H1 (cell line): ENCODE measurements at regions not wholly inside any gene's neighbourhood (a gene's known extent, or its start where the extent isn't known, plus 50 kb on each side); places are given as distances from the start of the nearest gene placed in this dataset.

ENCODE experiments used
- CTCF ChIA-PET: fragments of 300-600 bp; sonication (Branson Sonifier 250); formaldehyde crosslinking; loops from one replicate; lab custom pipeline; 2021; ENCODE audit not compliant: partially characterized antibody; lab: Charles Lee
- POLR2A ChIA-PET: fragments of 300-600 bp; sonication (Branson Sonifier 250); formaldehyde crosslinking; loops from one replicate; lab custom pipeline; 2021; ENCODE audit warnings: inconsistent platforms; ENCODE audit not compliant: partially characterized antibody; lab: Charles Lee
- DNase-seq, 2 experiments: peaks; one replicate each; pipeline versions ENCODE4 v3.0.0 to v3.0.0-alpha.2; 2010 to 2022; ENCODE audit warnings: low spot score in 2 of 2, low read depth in 1 of 2, mixed read lengths in 1 of 2
- FAIRE-seq: peaks from 2 replicates; lab custom pipeline; 2011; peaks lifted over from hg19 to GRCh38; lab: Jason Lieb, UNC
- H2AFZ ChIP-seq: 2 replicates; pipeline ENCODE4 v1.8.1; 2012; ENCODE audit warnings: low read length, inconsistent platforms
- H2AK5ac ChIP-seq: 2 replicates; pipeline ENCODE4 v1.6.1; 2013; ENCODE audit warnings: low read depth, low read length
- H2BK120ac ChIP-seq: replicated peaks from 2 replicates; pipeline ENCODE3; 2013; ENCODE audit warnings: low read depth, low read length, inconsistent platforms
- H2BK12ac ChIP-seq: 2 replicates; pipeline ENCODE4 v1.6.1; 2013; ENCODE audit warnings: low read depth, low read length
- H2BK15ac ChIP-seq: 2 replicates; pipeline ENCODE4 v1.6.1; 2013; ENCODE audit warnings: low read length
- H2BK20ac ChIP-seq: 2 replicates; pipeline ENCODE4 v1.6.1; 2013; ENCODE audit warnings: low read length
- H2BK5ac ChIP-seq: 2 replicates; pipeline ENCODE4 v1.6.1; 2013; ENCODE audit warnings: low read depth, low read length
- H3K14ac ChIP-seq: 2 replicates; pipeline ENCODE4 v1.6.1; 2013; ENCODE audit warnings: inconsistent platforms; ENCODE audit not compliant: insufficient read length
- H3K18ac ChIP-seq: 2 replicates; pipeline ENCODE4 v1.6.1; 2013; ENCODE audit warnings: low read length; ENCODE audit errors: extremely low read depth
- H3K23ac ChIP-seq: 2 replicates; pipeline ENCODE4 v1.6.1; 2013; ENCODE audit warnings: inconsistent platforms; ENCODE audit not compliant: insufficient read length
- H3K23me2 ChIP-seq: 2 replicates; pipeline ENCODE4 v1.6.1; 2013; ENCODE audit warnings: low read depth, low read length
- H3K27ac ChIP-seq: 2 replicates; pipeline ENCODE4 v1.6.1; 2011; ENCODE audit warnings: low read depth, low read length, inconsistent platforms
- H3K27me3 ChIP-seq, 4 experiments: replicated peaks in 1 of 4; 1 replicate in 1 of 4; 2 replicates in 3 of 4; pipeline versions ENCODE4 v1.6.1 to v1.8.1; 2011 to 2013; ENCODE audit warnings: low read length in 3 of 4, mild to moderate bottlenecking in 3 of 4, inconsistent platforms in 2 of 4, mixed read lengths in 2 of 4, moderate library complexity in 1 of 4; ENCODE audit not compliant: control insufficient read depth in 3 of 4, insufficient read depth in 3 of 4; ENCODE audit errors: extremely low read depth in 1 of 4
- H3K36me3 ChIP-seq, 4 experiments: 2 replicates each; pipeline versions ENCODE4 v1.6.1 to v1.8.1; 2011 to 2013; ENCODE audit warnings: mild to moderate bottlenecking in 4 of 4, low read length in 3 of 4, moderate library complexity in 2 of 4, control low read depth in 1 of 4, inconsistent platforms in 1 of 4; ENCODE audit not compliant: insufficient read depth in 4 of 4, control insufficient read depth in 2 of 4
- H3K4ac ChIP-seq: replicated peaks from 2 replicates; pipeline ENCODE3; 2013; ENCODE audit warnings: low read length, low read depth, mixed read lengths, inconsistent platforms; ENCODE audit not compliant: insufficient read length
- H3K4me1 ChIP-seq, 4 experiments: replicated peaks in 1 of 4; 1 replicate in 1 of 4; 2 replicates in 3 of 4; pipeline versions ENCODE4 v1.6.1 to v1.8.1; 2011 to 2013; ENCODE audit warnings: low read length in 3 of 4, inconsistent platforms in 2 of 4, mixed read lengths in 1 of 4; ENCODE audit not compliant: insufficient read depth in 4 of 4, control insufficient read depth in 3 of 4
- H3K4me2 ChIP-seq, 2 experiments: 2 replicates each; pipeline versions ENCODE4 v1.6.1 to v1.8.1; 2011 to 2013; ENCODE audit warnings: low read depth in 2 of 2, low read length in 2 of 2, control low read depth in 1 of 2, inconsistent platforms in 1 of 2, mild to moderate bottlenecking in 1 of 2; ENCODE audit not compliant: insufficient read depth in 1 of 2
- H3K4me3 ChIP-seq, 4 experiments: fragments of 200-600, 300-600 bp in 1 of 4; sonication (generic), shearing (Covaris generic), sonication (Bioruptor Twin) in 1 of 4; 2 replicates each; pipeline versions ENCODE4 v1.5.1 to v1.8.1; 2011 to 2016; ENCODE audit warnings: low read length in 4 of 4, low read depth in 3 of 4, control low read depth in 2 of 4, inconsistent platforms in 2 of 4, mild to moderate bottlenecking in 2 of 4, mixed read lengths in 1 of 4, moderate library complexity in 1 of 4; ENCODE audit not compliant: insufficient read depth in 2 of 4; ENCODE audit errors: extremely low read depth in 1 of 4
- H3K56ac ChIP-seq: replicated peaks from 2 replicates; pipeline ENCODE3; 2013; ENCODE audit warnings: low read depth, mild to moderate bottlenecking, mixed read lengths, low read length, inconsistent platforms; ENCODE audit not compliant: insufficient read length
- H3K79me1 ChIP-seq: 2 replicates; pipeline ENCODE4 v1.6.1; 2013; ENCODE audit warnings: low read depth, low read length, control low read depth
- H3K79me2 ChIP-seq, 2 experiments: 2 replicates each; pipeline versions ENCODE4 v1.6.1 to v1.8.1; 2012 to 2013; ENCODE audit warnings: low read length in 2 of 2, mild to moderate bottlenecking in 2 of 2, inconsistent platforms in 1 of 2; ENCODE audit not compliant: insufficient read depth in 2 of 2, control insufficient read depth in 1 of 2
- H3K9ac ChIP-seq, 4 experiments: replicated peaks in 1 of 4; 1 replicate in 1 of 4; 2 replicates in 3 of 4; pipeline versions ENCODE4 v1.6.1 to v1.8.1; 2011 to 2013; ENCODE audit warnings: low read depth in 3 of 4, low read length in 3 of 4, control low read depth in 2 of 4, mild to moderate bottlenecking in 2 of 4, moderate library complexity in 2 of 4, inconsistent platforms in 1 of 4; ENCODE audit errors: extremely low read depth in 1 of 4
- H3K9me3 ChIP-seq, 2 experiments: 2 replicates each; pipeline versions ENCODE4 v1.6.1 to v1.8.1; 2012 to 2013; ENCODE audit warnings: mild to moderate bottlenecking in 2 of 2, moderate library complexity in 2 of 2, control low read depth in 1 of 2, inconsistent platforms in 1 of 2, low read depth in 1 of 2, low read length in 1 of 2, mixed read lengths in 1 of 2; ENCODE audit not compliant: insufficient read depth in 2 of 2
- H4K20me1 ChIP-seq, 2 experiments: replicated peaks in 1 of 2; 2 replicates each; pipeline versions ENCODE3 to v1.8.1; 2011 to 2013; ENCODE audit warnings: inconsistent platforms in 2 of 2, low read length in 2 of 2, mild to moderate bottlenecking in 1 of 2; ENCODE audit not compliant: insufficient read depth in 2 of 2, control insufficient read depth in 1 of 2
- H4K5ac ChIP-seq: 2 replicates; pipeline ENCODE4 v1.6.1; 2013; ENCODE audit warnings: low read length, low read depth, mixed read lengths, inconsistent platforms; ENCODE audit not compliant: insufficient read length
- H4K8ac ChIP-seq: 2 replicates; pipeline ENCODE4 v1.8.0; 2013; ENCODE audit warnings: mild to moderate bottlenecking, moderate library complexity, low read length, inconsistent platforms; ENCODE audit not compliant: insufficient read depth; ENCODE audit errors: extremely low read depth
- H4K91ac ChIP-seq: replicated peaks from 2 replicates; pipeline ENCODE3; 2013; ENCODE audit warnings: low read length, mixed read lengths, inconsistent platforms; ENCODE audit not compliant: insufficient read length
- EP300 ChIP-seq, 2 experiments: IDR thresholded peaks; 1 replicate in 1 of 2; 2 replicates in 1 of 2; pipeline ENCODE4 v1.6.1; 2011 to 2012; ENCODE audit warnings: low read depth in 2 of 2, low read length in 2 of 2, mild to moderate bottlenecking in 2 of 2, borderline replicate concordance in 1 of 2, inconsistent platforms in 1 of 2, moderate library complexity in 1 of 2
- GABPA ChIP-seq: IDR thresholded peaks from 2 replicates; pipeline ENCODE4 v1.6.1; 2011; ENCODE audit warnings: mild to moderate bottlenecking, low read length, moderate library complexity, borderline replicate concordance; ENCODE audit not compliant: insufficient read depth
- GTF2F1 ChIP-seq: IDR thresholded peaks from 2 replicates; pipeline ENCODE4 v1.6.1; 2012; ENCODE audit warnings: low read depth, low read length, improper control_type of control experiment, borderline replicate concordance
- PHF8 ChIP-seq: fragments of 200-600 bp; sonication (generic); conservative IDR thresholded peaks from 2 replicates; pipeline ENCODE4 v1.7.1; 2012; ENCODE audit warnings: low read depth, mild to moderate bottlenecking, inconsistent platforms, low read length, moderate library complexity
- SIRT6 ChIP-seq: IDR thresholded peaks from one replicate; pipeline ENCODE4 v1.7.1; 2012; ENCODE audit warnings: low read length, inconsistent platforms
- SP1 ChIP-seq: IDR thresholded peaks from 2 replicates; pipeline ENCODE4 v1.6.1; 2011; ENCODE audit warnings: low read depth, low read length
- TEAD4 ChIP-seq: IDR thresholded peaks from 2 replicates; pipeline ENCODE4 v1.6.1; 2012; ENCODE audit warnings: low read depth, low read length, inconsistent platforms, mixed read lengths
- ZNF274 ChIP-seq: IDR thresholded peaks from 2 replicates; pipeline ENCODE4 v1.7.0; 2012; ENCODE audit warnings: low read length, borderline replicate concordance; ENCODE audit errors: extremely low read depth
- WGBS, 2 experiments: shearing (Covaris generic) in 1 of 2; methylation state at CpG; one replicate each; pipeline versions ENCODE4 v1.1.6 to v1.1.7; 2013 to 2015; ENCODE audit warnings: low lambda C conversion rate in 2 of 2, mixed read lengths in 2 of 2, inconsistent platforms in 1 of 2, low coverage in 1 of 2, missing lambda C conversion rate in 1 of 2; ENCODE audit not compliant: insufficient replicate concordance in 2 of 2, insufficient coverage in 1 of 2, insufficient read length in 1 of 2; ENCODE audit errors: extremely low coverage in 1 of 2, missing lambda C conversion rate in 1 of 2; 5-methylcytosine and 5-hydroxymethylcytosine counted together
- TF ChIP-seq, protein P1 (sequence below): IDR thresholded peaks from 2 replicates; pipeline ENCODE4 v1.6.1; 2011; ENCODE audit warnings: low read length, improper control_type of control experiment
- TF ChIP-seq, protein P2 (sequence below): IDR thresholded peaks from 2 replicates; pipeline ENCODE4 v1.6.1; 2011; ENCODE audit warnings: low read depth, mild to moderate bottlenecking, low read length; ENCODE audit not compliant: insufficient read depth

DNA sequence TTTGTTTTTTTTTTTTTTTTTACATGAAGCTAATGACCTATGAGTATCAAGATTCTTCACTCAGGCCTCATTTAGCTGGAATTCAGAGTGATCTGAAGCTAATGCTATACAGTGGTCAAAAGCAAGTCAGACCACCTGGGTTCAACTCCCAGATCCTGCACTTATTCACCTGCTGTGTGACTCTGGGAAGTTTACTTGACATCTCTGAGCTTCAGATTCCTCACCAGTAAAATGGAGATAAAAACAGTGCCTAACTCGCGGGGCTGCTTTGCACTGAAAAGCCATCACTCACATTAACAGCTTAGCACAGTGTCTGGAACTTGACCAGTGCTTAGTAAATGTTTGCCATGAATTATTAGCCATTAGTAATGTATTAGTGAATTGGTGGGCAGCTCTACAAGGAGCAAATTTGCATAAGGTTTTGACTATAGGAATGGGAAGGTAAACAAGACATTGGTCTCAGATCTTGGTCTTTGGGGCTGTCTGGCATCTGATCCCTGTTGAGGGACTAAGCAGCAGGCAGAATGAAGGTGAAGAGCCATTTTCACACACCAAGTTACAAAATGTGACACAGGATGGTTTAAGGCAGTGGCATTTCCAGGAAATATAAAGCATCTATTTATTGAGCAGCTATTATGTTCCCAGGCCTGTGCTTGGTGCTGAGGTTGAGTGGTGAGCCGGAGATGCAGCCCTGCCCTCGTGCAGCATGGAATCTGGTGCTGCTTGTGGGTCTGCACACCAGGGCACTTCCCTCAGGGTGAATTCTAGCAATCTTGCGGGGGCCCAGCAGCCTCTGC lies 291.3 kb downstream of the RRAGC start:
- no peak overlapping the region for H4K5ac ChIP-seq
- H3K4me1 ChIP-seq: no peaks in the 10 kb centered on the region
- no peak overlapping the region for H3K14ac ChIP-seq
- H3K36me3 ChIP-seq: no peaks in the 10 kb centered on the region
- H3K27ac ChIP-seq: no peak overlapping the region
- H3K79me1 ChIP-seq: no peaks in the 10 kb centered on the region
- H3K4me2 ChIP-seq: no peak overlapping the region
- no peak overlapping the region for H2BK15ac ChIP-seq
- H3K27me3 ChIP-seq: no peaks in the 10 kb centered on the region
- no peak for DNase-seq
- no peak overlapping the region for H2AK5ac ChIP-seq
- H2BK5ac ChIP-seq: no peak overlapping the region
- H2BK12ac ChIP-seq: no peak overlapping the region
- no peak overlapping the region for H3K18ac ChIP-seq
- H4K8ac ChIP-seq: no peak overlapping the region
- no peak overlapping the region for H2BK120ac ChIP-seq
- ChIA-PET CTCF (interaction anchor here (0.7 to 2.0 kb wide), 4 partner anchors 17 to 251 kb away, joined by 3 to 11 read pairs (median 4); no protein-coding TSS in a partner anchor), POLR2A (no interaction called here)
- no peak overlapping the region for H2AFZ ChIP-seq
- no peak overlapping the region for H3K56ac ChIP-seq
- WGBS, 2 experiments: 85% methylated on average over 5 of the region's 5 CpGs; no CpG with 5 or more reads in 1 of the 2 experiments
- H4K20me1 ChIP-seq: no peaks in the 10 kb centered on the region
- H3K9me3 ChIP-seq: no peaks in the 10 kb centered on the region
- no peak overlapping the region for H3K23ac ChIP-seq
- no peak overlapping the region for H3K4ac ChIP-seq
- no peak overlapping the region for H2BK20ac ChIP-seq
- no peak overlapping the region for H4K91ac ChIP-seq
- H3K9ac ChIP-seq: no peak overlapping the region
- FAIRE-seq: no peak
- H3K4me3 ChIP-seq: no peak overlapping the region
- H3K23me2 ChIP-seq: no peaks in the 10 kb centered on the region
- H3K79me2 ChIP-seq: no peaks in the 10 kb centered on the region
- TF ChIP-seq GABPA: no peak
- no peak for TF ChIP-seq TEAD4
- TF ChIP-seq, protein P1, sequence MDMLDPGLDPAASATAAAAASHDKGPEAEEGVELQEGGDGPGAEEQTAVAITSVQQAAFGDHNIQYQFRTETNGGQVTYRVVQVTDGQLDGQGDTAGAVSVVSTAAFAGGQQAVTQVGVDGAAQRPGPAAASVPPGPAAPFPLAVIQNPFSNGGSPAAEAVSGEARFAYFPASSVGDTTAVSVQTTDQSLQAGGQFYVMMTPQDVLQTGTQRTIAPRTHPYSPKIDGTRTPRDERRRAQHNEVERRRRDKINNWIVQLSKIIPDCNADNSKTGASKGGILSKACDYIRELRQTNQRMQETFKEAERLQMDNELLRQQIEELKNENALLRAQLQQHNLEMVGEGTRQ: no peak
- no peak for TF ChIP-seq SIRT6
- no peak for TF ChIP-seq PHF8
- no peak for TF ChIP-seq EP300 (IDR thresholded peaks at IDR 0.05; ENCODE audit: borderline replicate concordance in 1 of 2, low read depth in 2 of 2, low read length in 2 of 2)
- TF ChIP-seq ZNF274: no peak
- no peak for TF ChIP-seq SP1
- TF ChIP-seq GTF2F1: no peak
- TF ChIP-seq, protein P2, sequence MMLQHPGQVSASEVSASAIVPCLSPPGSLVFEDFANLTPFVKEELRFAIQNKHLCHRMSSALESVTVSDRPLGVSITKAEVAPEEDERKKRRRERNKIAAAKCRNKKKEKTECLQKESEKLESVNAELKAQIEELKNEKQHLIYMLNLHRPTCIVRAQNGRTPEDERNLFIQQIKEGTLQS: no peak
